ENCODE measurements at regions not wholly inside any gene's neighbourhood (a gene's known extent, or its start where the extent isn't known, plus 50 kb on each side); places are given as distances from the start of the nearest gene placed in this dataset.

DNA sequence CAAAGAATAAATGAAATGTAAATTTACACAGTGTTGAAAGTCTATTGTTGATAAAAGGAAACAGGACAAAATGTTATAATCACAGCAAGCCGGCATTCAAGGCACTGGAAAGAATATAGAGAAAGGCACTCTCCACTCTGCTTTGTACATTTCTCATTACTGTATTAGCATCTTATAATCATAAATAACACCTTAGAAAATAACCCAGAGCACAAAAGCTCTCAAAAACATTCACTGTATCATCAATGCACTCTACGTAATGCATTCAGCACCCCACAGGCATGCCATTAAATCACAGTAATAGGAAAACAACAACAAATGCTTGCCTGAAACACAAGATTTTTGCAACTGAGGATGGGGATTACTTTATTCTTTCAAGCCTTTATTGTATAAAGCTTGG, 75.3 kb upstream of the TRPC3 start (continued):
- TF ChIP-seq, protein P1, sequence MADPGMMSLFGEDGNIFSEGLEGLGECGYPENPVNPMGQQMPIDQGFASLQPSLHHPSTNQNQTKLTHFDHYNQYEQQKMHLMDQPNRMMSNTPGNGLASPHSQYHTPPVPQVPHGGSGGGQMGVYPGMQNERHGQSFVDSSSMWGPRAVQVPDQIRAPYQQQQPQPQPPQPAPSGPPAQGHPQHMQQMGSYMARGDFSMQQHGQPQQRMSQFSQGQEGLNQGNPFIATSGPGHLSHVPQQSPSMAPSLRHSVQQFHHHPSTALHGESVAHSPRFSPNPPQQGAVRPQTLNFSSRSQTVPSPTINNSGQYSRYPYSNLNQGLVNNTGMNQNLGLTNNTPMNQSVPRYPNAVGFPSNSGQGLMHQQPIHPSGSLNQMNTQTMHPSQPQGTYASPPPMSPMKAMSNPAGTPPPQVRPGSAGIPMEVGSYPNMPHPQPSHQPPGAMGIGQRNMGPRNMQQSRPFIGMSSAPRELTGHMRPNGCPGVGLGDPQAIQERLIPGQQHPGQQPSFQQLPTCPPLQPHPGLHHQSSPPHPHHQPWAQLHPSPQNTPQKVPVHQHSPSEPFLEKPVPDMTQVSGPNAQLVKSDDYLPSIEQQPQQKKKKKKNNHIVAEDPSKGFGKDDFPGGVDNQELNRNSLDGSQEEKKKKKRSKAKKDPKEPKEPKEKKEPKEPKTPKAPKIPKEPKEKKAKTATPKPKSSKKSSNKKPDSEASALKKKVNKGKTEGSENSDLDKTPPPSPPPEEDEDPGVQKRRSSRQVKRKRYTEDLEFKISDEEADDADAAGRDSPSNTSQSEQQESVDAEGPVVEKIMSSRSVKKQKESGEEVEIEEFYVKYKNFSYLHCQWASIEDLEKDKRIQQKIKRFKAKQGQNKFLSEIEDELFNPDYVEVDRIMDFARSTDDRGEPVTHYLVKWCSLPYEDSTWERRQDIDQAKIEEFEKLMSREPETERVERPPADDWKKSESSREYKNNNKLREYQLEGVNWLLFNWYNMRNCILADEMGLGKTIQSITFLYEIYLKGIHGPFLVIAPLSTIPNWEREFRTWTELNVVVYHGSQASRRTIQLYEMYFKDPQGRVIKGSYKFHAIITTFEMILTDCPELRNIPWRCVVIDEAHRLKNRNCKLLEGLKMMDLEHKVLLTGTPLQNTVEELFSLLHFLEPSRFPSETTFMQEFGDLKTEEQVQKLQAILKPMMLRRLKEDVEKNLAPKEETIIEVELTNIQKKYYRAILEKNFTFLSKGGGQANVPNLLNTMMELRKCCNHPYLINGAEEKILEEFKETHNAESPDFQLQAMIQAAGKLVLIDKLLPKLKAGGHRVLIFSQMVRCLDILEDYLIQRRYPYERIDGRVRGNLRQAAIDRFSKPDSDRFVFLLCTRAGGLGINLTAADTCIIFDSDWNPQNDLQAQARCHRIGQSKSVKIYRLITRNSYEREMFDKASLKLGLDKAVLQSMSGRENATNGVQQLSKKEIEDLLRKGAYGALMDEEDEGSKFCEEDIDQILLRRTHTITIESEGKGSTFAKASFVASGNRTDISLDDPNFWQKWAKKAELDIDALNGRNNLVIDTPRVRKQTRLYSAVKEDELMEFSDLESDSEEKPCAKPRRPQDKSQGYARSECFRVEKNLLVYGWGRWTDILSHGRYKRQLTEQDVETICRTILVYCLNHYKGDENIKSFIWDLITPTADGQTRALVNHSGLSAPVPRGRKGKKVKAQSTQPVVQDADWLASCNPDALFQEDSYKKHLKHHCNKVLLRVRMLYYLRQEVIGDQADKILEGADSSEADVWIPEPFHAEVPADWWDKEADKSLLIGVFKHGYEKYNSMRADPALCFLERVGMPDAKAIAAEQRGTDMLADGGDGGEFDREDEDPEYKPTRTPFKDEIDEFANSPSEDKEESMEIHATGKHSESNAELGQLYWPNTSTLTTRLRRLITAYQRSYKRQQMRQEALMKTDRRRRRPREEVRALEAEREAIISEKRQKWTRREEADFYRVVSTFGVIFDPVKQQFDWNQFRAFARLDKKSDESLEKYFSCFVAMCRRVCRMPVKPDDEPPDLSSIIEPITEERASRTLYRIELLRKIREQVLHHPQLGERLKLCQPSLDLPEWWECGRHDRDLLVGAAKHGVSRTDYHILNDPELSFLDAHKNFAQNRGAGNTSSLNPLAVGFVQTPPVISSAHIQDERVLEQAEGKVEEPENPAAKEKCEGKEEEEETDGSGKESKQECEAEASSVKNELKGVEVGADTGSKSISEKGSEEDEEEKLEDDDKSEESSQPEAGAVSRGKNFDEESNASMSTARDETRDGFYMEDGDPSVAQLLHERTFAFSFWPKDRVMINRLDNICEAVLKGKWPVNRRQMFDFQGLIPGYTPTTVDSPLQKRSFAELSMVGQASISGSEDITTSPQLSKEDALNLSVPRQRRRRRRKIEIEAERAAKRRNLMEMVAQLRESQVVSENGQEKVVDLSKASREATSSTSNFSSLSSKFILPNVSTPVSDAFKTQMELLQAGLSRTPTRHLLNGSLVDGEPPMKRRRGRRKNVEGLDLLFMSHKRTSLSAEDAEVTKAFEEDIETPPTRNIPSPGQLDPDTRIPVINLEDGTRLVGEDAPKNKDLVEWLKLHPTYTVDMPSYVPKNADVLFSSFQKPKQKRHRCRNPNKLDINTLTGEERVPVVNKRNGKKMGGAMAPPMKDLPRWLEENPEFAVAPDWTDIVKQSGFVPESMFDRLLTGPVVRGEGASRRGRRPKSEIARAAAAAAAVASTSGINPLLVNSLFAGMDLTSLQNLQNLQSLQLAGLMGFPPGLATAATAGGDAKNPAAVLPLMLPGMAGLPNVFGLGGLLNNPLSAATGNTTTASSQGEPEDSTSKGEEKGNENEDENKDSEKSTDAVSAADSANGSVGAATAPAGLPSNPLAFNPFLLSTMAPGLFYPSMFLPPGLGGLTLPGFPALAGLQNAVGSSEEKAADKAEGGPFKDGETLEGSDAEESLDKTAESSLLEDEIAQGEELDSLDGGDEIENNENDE (IDR thresholded peaks at IDR 0.05; ENCODE audit: insufficient replicate concordance, low read length): no peak
- no peak for TF ChIP-seq SIRT6 (IDR thresholded peaks at IDR 0.05; ENCODE audit: low read length)
- TF ChIP-seq YY1 (IDR thresholded peaks at IDR 0.05; ENCODE audit: low read depth, low read length): no peak
- no peak for TF ChIP-seq RBBP5 (IDR thresholded peaks at IDR 0.05; ENCODE audit: borderline replicate concordance, low read depth, low read length)

Data from H1 (cell line).